KMS-11 (cell line): ENCODE measurements at regions not wholly inside any gene's neighbourhood (a gene's known extent, or its start where the extent isn't known, plus 50 kb on each side); places are given as distances from the start of the nearest gene placed in this dataset.

Experiments used
- H2AFZ ChIP-seq: fragments of 200-600 bp; sonication (generic); 2 replicates; pipeline ENCODE4 v1.6.1; 2016; ENCODE audit warnings: antibody characterized with exemption, mixed run types, low read depth
- H3K27ac ChIP-seq: fragments of 200-600 bp; sonication (generic); 2 replicates; pipeline ENCODE4 v1.6.1; 2016; ENCODE audit warnings: mild to moderate bottlenecking, mixed run types
- H3K27me3 ChIP-seq: fragments of 200-600 bp; sonication (generic); 2 replicates; pipeline ENCODE4 v1.6.1; 2017; ENCODE audit warnings: mild to moderate bottlenecking, low read depth, mixed run types, moderate library complexity; ENCODE audit not compliant: insufficient read depth
- H3K36me3 ChIP-seq: fragments of 200-600 bp; sonication (generic); 2 replicates; pipeline ENCODE4 v1.6.1; 2017; ENCODE audit warnings: mild to moderate bottlenecking, mixed run types; ENCODE audit not compliant: insufficient read depth
- H3K4me1 ChIP-seq: fragments of 200-600 bp; sonication (generic); 2 replicates; pipeline ENCODE4 v1.6.1; 2016; ENCODE audit warnings: mild to moderate bottlenecking, low read depth, mixed run types; ENCODE audit not compliant: poor library complexity, severe bottlenecking
- H3K4me2 ChIP-seq: fragments of 200-600 bp; sonication (generic); 2 replicates; pipeline ENCODE4 v1.7.0; 2016; ENCODE audit warnings: mild to moderate bottlenecking, mixed run types
- H3K4me3 ChIP-seq: fragments of 200-600 bp; sonication (generic); IDR thresholded peaks from 2 replicates; pipeline ENCODE4 v1.6.1; 2017; ENCODE audit warnings: low read depth, low read length, mixed read lengths; ENCODE audit not compliant: insufficient read depth
- H3K79me2 ChIP-seq: fragments of 200-600 bp; sonication (generic); 2 replicates; pipeline ENCODE4 v1.6.1; 2016; ENCODE audit warnings: low read depth, mixed run types; ENCODE audit not compliant: insufficient read depth
- H3K9ac ChIP-seq: fragments of 200-600 bp; sonication (generic); 2 replicates; pipeline ENCODE4 v1.6.1; 2016; ENCODE audit warnings: mild to moderate bottlenecking, mixed run types
- H4K20me1 ChIP-seq: fragments of 200-600 bp; sonication (generic); 2 replicates; pipeline ENCODE4 v1.6.1; 2016; ENCODE audit warnings: mild to moderate bottlenecking, mixed run types; ENCODE audit not compliant: insufficient read depth
- CTCF ChIP-seq: fragments of 200-600 bp; sonication (generic); conservative IDR thresholded peaks from 2 replicates; pipeline ENCODE4 v1.6.1; 2017; ENCODE audit warnings: low read depth, mild to moderate bottlenecking, antibody characterized with exemption, low read length, moderate library complexity, mixed read lengths

- H3K4me3 ChIP-seq, result no peak overlapping the region
- no peak overlapping the region for H3K9ac ChIP-seq
- H3K4me1 ChIP-seq, result no peaks in the 10 kb centered on the region
- no peak overlapping the region for H3K27ac ChIP-seq
- H2AFZ ChIP-seq, result no peak overlapping the region
- no peaks in the 10 kb centered on the region for H3K27me3 ChIP-seq
- no peaks in the 10 kb centered on the region for H3K79me2 ChIP-seq
- no peaks in the 10 kb centered on the region for H4K20me1 ChIP-seq
- TF ChIP-seq CTCF, result no peak
- H3K36me3 ChIP-seq, result no peaks in the 10 kb centered on the region
- no peak overlapping the region for H3K4me2 ChIP-seq
These were observed 85.9 kb upstream of the TRIM24 start for GRCh38 chr7:138374119-138374693.

- Histone ChIP-seq H4K20me1 (no peaks in the 10 kb centered on the region), H3K27me3 (no peaks in the 10 kb centered on the region), H3K4me3 (no peak overlapping the region), H3K4me1 (no peaks in the 10 kb centered on the region), H2AFZ (no peak overlapping the region), H3K27ac (no peak overlapping the region), H3K4me2 (no peak overlapping the region), H3K9ac (no peak overlapping the region), H3K36me3 (no peaks in the 10 kb centered on the region), H3K79me2 (no peaks in the 10 kb centered on the region)
- no peak for TF ChIP-seq CTCF
These were observed 82.8 kb upstream of the TRIM24 start for GRCh38 chr7:138377306-138377705.

GRCh38 chr7:138378741-138379559 is 81.1 kb upstream of the TRIM24 start:
- H2AFZ ChIP-seq, result no peak overlapping the region
- no peaks in the 10 kb centered on the region for H3K27me3 ChIP-seq
- no peak overlapping the region for H3K9ac ChIP-seq
- TF ChIP-seq CTCF, result no peak
- no peaks in the 10 kb centered on the region for H3K4me1 ChIP-seq
- no peaks in the 10 kb centered on the region for H3K36me3 ChIP-seq
- no peaks in the 10 kb centered on the region for H3K79me2 ChIP-seq
- no peak overlapping the region for H3K4me2 ChIP-seq
- no peak overlapping the region for H3K27ac ChIP-seq
- no peaks in the 10 kb centered on the region for H4K20me1 ChIP-seq
- H3K4me3 ChIP-seq, result no peak overlapping the region

- H3K4me2 ChIP-seq, result no peak overlapping the region
- no peak overlapping the region for H3K9ac ChIP-seq
- no peak overlapping the region for H3K27ac ChIP-seq
- H3K4me1 ChIP-seq, result no peaks in the 10 kb centered on the region
- H3K4me3 ChIP-seq, result no peak overlapping the region
- H4K20me1 ChIP-seq, result no peaks in the 10 kb centered on the region
- TF ChIP-seq CTCF, result no peak
- H3K79me2 ChIP-seq, result no peaks in the 10 kb centered on the region
- H3K27me3 ChIP-seq, result no peaks in the 10 kb centered on the region
- no peaks in the 10 kb centered on the region for H3K36me3 ChIP-seq
- H2AFZ ChIP-seq, result no peak overlapping the region
These were observed 77.0 kb upstream of the TRIM24 start for GRCh38 chr7:138382862-138383565.
